Mesendoderm (in vitro differentiated cells): ENCODE measurements at regions not wholly inside any gene's neighbourhood (a gene's known extent, or its start where the extent isn't known, plus 50 kb on each side); places are given as distances from the start of the nearest gene placed in this dataset.

ENCODE experiments used
- DNase-seq: peaks from one replicate; pipeline ENCODE4 v3.0.0; 2013
- H2AK5ac ChIP-seq: 2 replicates; pipeline ENCODE4 v1.6.1; 2013; ENCODE audit warnings: low read length, inconsistent platforms
- H2BK120ac ChIP-seq: 2 replicates; pipeline ENCODE4 v1.6.1; 2013; ENCODE audit warnings: low read depth, mild to moderate bottlenecking, low read length, moderate library complexity, mixed read lengths
- H2BK15ac ChIP-seq: replicated peaks from 2 replicates; pipeline ENCODE4 v1.6.1; 2013; ENCODE audit warnings: low read depth, mild to moderate bottlenecking, moderate library complexity
- H2BK5ac ChIP-seq: 2 replicates; pipeline ENCODE4 v1.6.1; 2013; ENCODE audit warnings: low read length, inconsistent platforms
- H3K18ac ChIP-seq: 2 replicates; pipeline ENCODE4 v1.6.1; 2013; ENCODE audit warnings: mild to moderate bottlenecking, low read length, mixed read lengths
- H3K23ac ChIP-seq: one replicate; pipeline ENCODE4 v1.6.1; 2013; ENCODE audit warnings: low read length
- H3K27ac ChIP-seq: 2 replicates; pipeline ENCODE4 v1.5.1; 2013; ENCODE audit warnings: low read depth, mild to moderate bottlenecking, inconsistent platforms, low read length, moderate library complexity
- H3K27me3 ChIP-seq: 2 replicates; pipeline ENCODE4 v1.6.1; 2013; ENCODE audit warnings: low read length, control low read depth, mild to moderate bottlenecking, inconsistent platforms; ENCODE audit not compliant: insufficient read depth, poor library complexity
- H3K36me3 ChIP-seq: 2 replicates; pipeline ENCODE4 v1.6.1; 2013; ENCODE audit warnings: low read length, inconsistent platforms; ENCODE audit not compliant: control insufficient read depth, insufficient read depth
- H3K4ac ChIP-seq: one replicate; pipeline ENCODE4 v1.6.1; 2013; ENCODE audit warnings: low read depth, mild to moderate bottlenecking, low read length, moderate library complexity
- H3K4me1 ChIP-seq: 2 replicates; pipeline ENCODE4 v1.6.1; 2013; ENCODE audit warnings: low read depth, low read length, inconsistent platforms; ENCODE audit not compliant: control insufficient read depth
- H3K4me2 ChIP-seq: 2 replicates; pipeline ENCODE4 v1.6.1; 2013; ENCODE audit warnings: low read length
- H3K4me3 ChIP-seq: 2 replicates; pipeline ENCODE4 v1.5.1; 2013; ENCODE audit warnings: mild to moderate bottlenecking, low read length
- H3K56ac ChIP-seq: one replicate; pipeline ENCODE4 v1.6.1; 2013; ENCODE audit warnings: low read length
- H3K79me1 ChIP-seq: 2 replicates; pipeline ENCODE4 v1.6.1; 2013; ENCODE audit warnings: low read length, inconsistent platforms
- H3K79me2 ChIP-seq: 2 replicates; pipeline ENCODE4 v1.6.1; 2013; ENCODE audit warnings: mild to moderate bottlenecking, low read length; ENCODE audit not compliant: control insufficient read depth, insufficient read depth
- H3K9ac ChIP-seq: 2 replicates; pipeline ENCODE4 v1.6.1; 2013; ENCODE audit warnings: low read length, inconsistent platforms
- H4K5ac ChIP-seq: one replicate; pipeline ENCODE4 v1.6.1; 2013; ENCODE audit warnings: low read length
- H4K8ac ChIP-seq: one replicate; pipeline ENCODE4 v1.6.1; 2013; ENCODE audit warnings: low read depth, mild to moderate bottlenecking, control low read depth, low read length, moderate library complexity
- WGBS: extraction: QIAGEN DNeasy Blood & Tissue Kit; methylation state at CpG from one replicate; pipeline ENCODE4 v1.1.7; 2013; ENCODE audit warnings: low lambda C conversion rate, missing lambda C conversion rate; ENCODE audit not compliant: insufficient coverage; ENCODE audit errors: extremely low coverage; 5-methylcytosine and 5-hydroxymethylcytosine counted together

GRCh38 chr5:110050640-110051345 is 361.1 kb downstream of the MAN2A1 start:
- H3K4me3 ChIP-seq = no peak overlapping the region
- DNase-seq = no peak
- WGBS = no CpG with 5 or more reads among the region's 5 CpGs
- no peak overlapping the region for H3K23ac ChIP-seq
- no peaks in the 10 kb centered on the region for H3K27me3 ChIP-seq
- H3K79me2 ChIP-seq = no peaks in the 10 kb centered on the region
- H3K9ac ChIP-seq = no peak overlapping the region
- no peaks in the 10 kb centered on the region for H3K36me3 ChIP-seq
- H3K4me1 ChIP-seq = no peaks in the 10 kb centered on the region
- H4K8ac ChIP-seq = no peak overlapping the region
- no peak overlapping the region for H2AK5ac ChIP-seq
- H2BK120ac ChIP-seq = no peak overlapping the region
- H2BK5ac ChIP-seq = no peak overlapping the region
- no peak overlapping the region for H3K4me2 ChIP-seq
- H2BK15ac ChIP-seq = no peak overlapping the region
- no peak overlapping the region for H3K27ac ChIP-seq
- H4K5ac ChIP-seq = no peak overlapping the region
- H3K79me1 ChIP-seq = no peaks in the 10 kb centered on the region
- H3K4ac ChIP-seq = no peak overlapping the region
- no peak overlapping the region for H3K56ac ChIP-seq
- no peak overlapping the region for H3K18ac ChIP-seq

- H3K56ac ChIP-seq = no peak overlapping the region
- no CpG with 5 or more reads among the region's 1 CpG for WGBS
- H4K8ac ChIP-seq = no peak overlapping the region
Measured at GRCh38 chr5:110053205-110053604, 363.5 kb downstream of the MAN2A1 start.

GRCh38 chr5:110053824-110054223 is 364.1 kb downstream of the MAN2A1 start:
- DNase-seq = no peak
- no peak overlapping the region for H4K5ac ChIP-seq
- no peak overlapping the region for H3K18ac ChIP-seq
- no peaks in the 10 kb centered on the region for H3K4me1 ChIP-seq
- no peak overlapping the region for H3K4ac ChIP-seq
- H2BK120ac ChIP-seq = no peak overlapping the region
- no peak overlapping the region for H3K27ac ChIP-seq
- H2BK5ac ChIP-seq = no peak overlapping the region
- H3K23ac ChIP-seq = no peak overlapping the region
- H3K9ac ChIP-seq = no peak overlapping the region
- H3K4me2 ChIP-seq = no peak overlapping the region
- H4K8ac ChIP-seq = no peak overlapping the region
- H3K79me1 ChIP-seq = no peaks in the 10 kb centered on the region
- no peak overlapping the region for H3K4me3 ChIP-seq
- no peak overlapping the region for H2AK5ac ChIP-seq
- no peak overlapping the region for H2BK15ac ChIP-seq
- no peaks in the 10 kb centered on the region for H3K36me3 ChIP-seq
- no peak overlapping the region for H3K56ac ChIP-seq
- H3K27me3 ChIP-seq = no peaks in the 10 kb centered on the region
- H3K79me2 ChIP-seq = no peaks in the 10 kb centered on the region

More at GRCh38 chr5:110053205-110053604, 363.5 kb downstream of the MAN2A1 start:
- no peak overlapping the region for H3K4ac ChIP-seq
- no peak overlapping the region for H3K4me3 ChIP-seq
- H2AK5ac ChIP-seq = no peak overlapping the region
- H3K27ac ChIP-seq = no peak overlapping the region
- no peak overlapping the region for H4K5ac ChIP-seq
- H2BK15ac ChIP-seq = no peak overlapping the region
- no peak overlapping the region for H2BK120ac ChIP-seq
- no peaks in the 10 kb centered on the region for H3K36me3 ChIP-seq
- H3K27me3 ChIP-seq = no peaks in the 10 kb centered on the region
- H3K79me1 ChIP-seq = no peaks in the 10 kb centered on the region
- no peak overlapping the region for H3K9ac ChIP-seq
- H3K79me2 ChIP-seq = no peaks in the 10 kb centered on the region
- no peak overlapping the region for H2BK5ac ChIP-seq
- DNase-seq = no peak
- no peak overlapping the region for H3K4me2 ChIP-seq
- H3K23ac ChIP-seq = no peak overlapping the region
- H3K4me1 ChIP-seq = no peaks in the 10 kb centered on the region
- H3K18ac ChIP-seq = no peak overlapping the region

- H3K36me3 ChIP-seq = no peaks in the 10 kb centered on the region
- no peak overlapping the region for H2BK5ac ChIP-seq
- H3K79me1 ChIP-seq = no peaks in the 10 kb centered on the region
- no peak overlapping the region for H3K4me2 ChIP-seq
- H3K27me3 ChIP-seq = no peaks in the 10 kb centered on the region
- H2BK15ac ChIP-seq = no peak overlapping the region
- WGBS = no CpG with 5 or more reads among the region's 2 CpGs
- no peak overlapping the region for H4K8ac ChIP-seq
- H3K4ac ChIP-seq = no peak overlapping the region
- no peak overlapping the region for H3K23ac ChIP-seq
- no peak overlapping the region for H3K4me3 ChIP-seq
- no peak overlapping the region for H2AK5ac ChIP-seq
- H3K79me2 ChIP-seq = no peaks in the 10 kb centered on the region
- no peak overlapping the region for H3K56ac ChIP-seq
- H3K27ac ChIP-seq = no peak overlapping the region
- DNase-seq = peak; percentile 19
- H2BK120ac ChIP-seq = no peak overlapping the region
- H3K18ac ChIP-seq = no peak overlapping the region
- H3K4me1 ChIP-seq = no peaks in the 10 kb centered on the region
- no peak overlapping the region for H4K5ac ChIP-seq
- H3K9ac ChIP-seq = no peak overlapping the region
Measured at GRCh38 chr5:110054240-110054639, 364.5 kb downstream of the MAN2A1 start.

- H3K23ac ChIP-seq = no peak overlapping the region
- H3K9ac ChIP-seq = no peak overlapping the region
- no CpG with 5 or more reads among the region's 2 CpGs for WGBS
Measured at GRCh38 chr5:110055302-110055701, 365.6 kb downstream of the MAN2A1 start.

GRCh38 chr5:110056580-110057114 is 366.9 kb downstream of the MAN2A1 start:
- no peak overlapping the region for H3K4me2 ChIP-seq
- H3K36me3 ChIP-seq = no peaks in the 10 kb centered on the region
- no peak overlapping the region for H2BK5ac ChIP-seq
- no peak overlapping the region for H3K27ac ChIP-seq
- H4K8ac ChIP-seq = no peak overlapping the region
- H2BK15ac ChIP-seq = no peak overlapping the region
- DNase-seq = no peak
- no peak overlapping the region for H3K23ac ChIP-seq
- no peak overlapping the region for H4K5ac ChIP-seq
- no peaks in the 10 kb centered on the region for H3K79me2 ChIP-seq
- no peaks in the 10 kb centered on the region for H3K4me1 ChIP-seq
- H3K18ac ChIP-seq = no peak overlapping the region
- no peak overlapping the region for H3K9ac ChIP-seq
- no peak overlapping the region for H3K56ac ChIP-seq
- no peaks in the 10 kb centered on the region for H3K27me3 ChIP-seq
- WGBS = no CpG with 5 or more reads among the region's 2 CpGs
- H3K4me3 ChIP-seq = no peak overlapping the region
- no peak overlapping the region for H2BK120ac ChIP-seq
- H2AK5ac ChIP-seq = no peak overlapping the region
- no peak overlapping the region for H3K4ac ChIP-seq
- no peaks in the 10 kb centered on the region for H3K79me1 ChIP-seq

More at GRCh38 chr5:110055302-110055701, 365.6 kb downstream of the MAN2A1 start:
- no peak overlapping the region for H3K56ac ChIP-seq
- no peak overlapping the region for H4K8ac ChIP-seq
- no peaks in the 10 kb centered on the region for H3K4me1 ChIP-seq
- no peak overlapping the region for H2BK5ac ChIP-seq
- H3K27me3 ChIP-seq = no peaks in the 10 kb centered on the region
- DNase-seq = no peak
- no peak overlapping the region for H2BK120ac ChIP-seq
- H3K4me3 ChIP-seq = no peak overlapping the region
- H3K4ac ChIP-seq = no peak overlapping the region
- no peak overlapping the region for H4K5ac ChIP-seq
- H3K36me3 ChIP-seq = no peaks in the 10 kb centered on the region
- H3K79me1 ChIP-seq = no peaks in the 10 kb centered on the region
- H3K18ac ChIP-seq = no peak overlapping the region
- no peak overlapping the region for H3K4me2 ChIP-seq
- no peak overlapping the region for H2AK5ac ChIP-seq
- H3K27ac ChIP-seq = no peak overlapping the region
- H3K79me2 ChIP-seq = no peaks in the 10 kb centered on the region
- no peak overlapping the region for H2BK15ac ChIP-seq
